ENCODE measurements at regions not wholly inside any gene's neighbourhood (a gene's known extent, or its start where the extent isn't known, plus 50 kb on each side); places are given as distances from the start of the nearest gene placed in this dataset.

DNA sequence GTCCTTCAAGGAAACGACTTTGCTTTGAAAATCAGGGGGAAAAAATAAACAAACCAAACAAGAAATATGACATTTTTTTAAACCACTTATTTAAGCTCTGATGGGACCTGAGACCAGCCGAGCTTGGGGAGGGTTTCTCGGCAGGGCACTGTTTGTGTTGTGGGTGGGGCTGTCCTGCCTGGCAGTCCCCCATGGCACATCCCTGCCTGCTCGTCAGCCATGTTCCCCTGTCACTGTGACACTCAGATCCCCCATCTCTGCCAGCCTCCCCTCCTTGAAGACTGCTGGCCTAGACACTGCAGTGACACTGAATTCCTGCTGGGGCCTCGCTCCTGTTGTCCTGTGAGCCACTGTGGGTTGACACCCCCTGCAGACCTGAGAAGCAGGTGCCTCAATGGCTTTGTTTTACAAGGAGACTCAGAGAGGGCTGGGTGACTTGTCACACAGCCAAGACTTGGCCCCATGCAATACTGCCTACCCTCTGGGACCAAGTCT, 95.1 kb upstream of the PTPN1 start:
- no peak for DNase-seq

DNA sequence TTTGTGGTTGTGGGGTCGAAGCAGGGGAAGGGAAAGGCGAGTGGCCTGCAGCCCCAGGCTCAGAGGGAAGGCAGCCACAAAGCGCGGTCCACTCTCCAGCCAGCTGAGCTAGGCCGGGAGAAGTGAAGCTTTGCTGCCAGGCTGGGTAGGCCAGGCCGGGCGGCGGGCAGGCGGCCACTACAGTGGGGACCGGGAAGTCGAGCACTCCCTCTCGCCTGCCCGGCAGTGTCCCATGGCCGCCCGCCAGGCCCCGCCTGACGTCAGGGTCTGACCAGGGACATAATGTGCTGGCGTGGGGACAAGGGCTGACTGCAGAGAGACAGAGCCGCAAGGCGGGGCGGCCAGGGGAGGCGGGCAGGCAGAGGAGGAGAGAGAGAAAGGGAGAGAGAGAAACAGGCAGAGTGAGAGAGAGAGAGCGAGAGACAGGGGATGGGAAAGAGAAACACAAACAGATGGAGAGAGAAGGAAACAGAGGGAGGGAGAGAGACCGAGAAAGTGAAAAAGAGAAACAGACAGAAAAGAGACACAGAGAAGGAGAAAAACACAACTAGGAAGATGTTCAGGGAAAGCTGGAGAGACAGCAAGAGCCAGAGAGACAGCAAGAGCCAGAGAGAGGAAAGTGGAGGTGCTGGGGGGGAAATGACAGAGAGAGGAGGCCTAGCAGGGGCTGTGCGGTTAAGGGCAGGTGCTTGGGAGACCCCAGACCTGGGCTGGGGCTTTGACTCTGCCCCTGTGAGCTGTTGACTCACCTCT, 94.5 kb upstream of the PTPN1 start:
- DNase-seq, result peak; percentile 57

DNA sequence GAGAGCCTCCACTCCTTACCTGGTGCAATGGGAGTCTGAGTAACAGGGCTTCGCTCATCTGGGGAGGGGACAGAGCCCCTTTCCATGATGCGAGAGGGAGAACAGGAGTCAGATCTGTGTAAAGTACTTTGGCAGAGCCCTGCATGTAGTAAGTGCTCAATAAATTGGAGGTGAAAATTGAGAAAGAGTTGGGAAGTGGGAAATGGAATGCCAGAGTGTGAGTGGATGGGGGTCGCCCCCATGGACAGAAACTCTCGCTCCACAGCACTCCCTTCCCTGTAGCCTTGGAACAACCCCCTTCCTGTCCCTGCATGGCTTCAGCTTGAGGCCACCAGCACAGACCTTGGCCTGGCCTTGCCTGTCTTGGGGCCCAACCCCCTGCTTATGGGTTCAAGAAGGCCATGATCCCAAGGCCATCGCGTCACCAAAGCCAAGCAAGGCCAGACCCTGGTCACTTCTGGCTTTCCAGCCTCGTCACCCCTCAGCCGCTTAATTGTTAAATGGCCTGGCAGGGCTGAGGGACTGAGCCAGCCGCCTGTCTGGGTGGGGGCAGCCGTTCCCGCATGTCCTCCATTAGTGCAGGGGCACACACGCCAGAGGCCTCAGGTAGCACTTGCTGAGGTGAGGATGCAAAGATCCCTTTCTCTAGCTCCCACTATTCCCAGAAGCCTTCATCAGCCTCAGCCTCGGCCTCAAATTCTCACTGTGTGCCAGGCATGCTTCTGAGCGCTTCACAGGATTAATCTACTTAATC, 93.7 kb upstream of the PTPN1 start:
- DNase-seq, result no peak

DNA sequence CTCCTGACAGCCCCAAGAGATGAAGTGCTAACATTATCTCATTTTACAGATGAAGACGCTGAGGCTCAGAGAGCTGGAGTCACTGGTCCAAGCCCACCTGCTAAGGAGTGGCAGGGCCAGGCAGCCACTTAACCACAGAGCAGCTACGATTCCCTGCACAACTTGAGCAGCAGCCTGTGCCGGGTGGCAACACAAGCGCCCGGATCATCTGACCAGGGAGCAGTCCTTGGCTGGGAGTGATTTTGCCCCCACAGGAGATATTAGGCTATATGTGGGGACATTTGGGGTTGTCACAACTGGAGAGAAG, 93.2 kb upstream of the PTPN1 start:
- no peak for DNase-seq

DNA sequence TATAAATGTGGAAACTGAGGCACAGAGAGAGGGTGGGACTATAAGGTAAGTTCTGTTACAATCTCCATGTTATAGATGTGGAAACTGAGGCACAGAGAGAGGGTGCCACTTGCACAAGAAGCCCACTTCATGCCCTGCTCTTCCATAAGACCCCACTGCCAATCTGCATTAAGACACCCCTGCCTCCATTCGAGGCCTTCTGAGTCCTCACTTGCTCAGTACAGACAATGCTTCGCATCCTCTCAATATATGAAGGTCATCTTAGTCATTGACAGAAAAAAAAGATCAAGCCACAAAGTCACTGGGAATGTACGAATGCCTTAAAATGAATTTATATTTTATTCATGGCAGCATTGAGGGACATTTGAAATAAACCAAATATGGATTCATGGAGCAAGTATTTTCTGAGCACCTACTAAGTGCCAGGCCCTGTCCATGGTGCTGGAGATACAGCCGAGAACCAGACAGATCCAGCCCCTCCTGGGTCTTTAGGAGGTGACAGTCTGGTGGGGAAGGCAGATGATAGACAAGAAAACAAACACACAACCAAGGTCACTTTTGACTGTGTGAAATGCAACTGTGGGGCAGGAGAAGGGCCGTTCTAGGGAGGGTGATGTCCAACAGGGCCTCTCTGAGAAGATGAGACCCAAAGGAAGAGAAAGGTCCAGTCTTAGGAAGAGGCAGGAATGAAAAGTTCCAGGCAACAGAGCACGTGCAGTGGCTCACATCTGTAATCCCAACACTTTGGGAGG, 92.5 kb upstream of the PTPN1 start:
- DNase-seq, result no peak

DNA sequence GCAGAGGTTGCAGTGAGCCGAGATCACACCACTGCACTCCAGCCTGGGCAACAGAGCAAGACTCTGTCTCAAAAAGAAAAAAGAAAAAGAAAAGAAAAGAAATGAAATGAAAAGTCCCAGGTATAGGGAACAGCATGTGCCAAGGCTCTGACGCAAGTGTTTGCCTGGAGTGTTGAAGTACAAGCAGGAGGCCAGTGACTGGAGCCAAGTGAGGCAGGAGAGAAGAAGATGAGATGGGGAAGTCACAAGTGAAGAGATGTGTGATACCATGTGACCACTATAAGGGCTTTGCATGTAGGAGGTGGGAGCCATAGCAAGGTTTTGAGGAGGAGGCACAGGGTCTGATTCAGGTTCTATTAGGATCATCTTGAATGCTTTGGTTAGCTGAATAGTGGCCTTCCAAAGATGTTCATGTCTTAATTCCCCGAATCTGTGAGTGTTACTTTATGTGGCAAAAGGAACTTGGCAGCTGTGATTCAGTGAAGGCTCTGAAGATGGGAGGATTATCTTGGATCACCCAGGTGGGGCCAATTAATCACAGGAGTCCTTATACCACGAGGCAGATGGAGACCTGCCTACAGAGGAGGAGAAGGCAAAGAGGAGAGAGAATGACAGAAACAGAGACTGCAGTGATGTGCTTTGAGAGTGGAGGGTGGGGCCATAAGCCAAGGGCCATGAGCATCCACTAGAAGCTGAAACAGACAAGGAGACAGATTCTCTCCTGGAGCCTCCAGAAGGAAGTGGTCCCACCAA, 91.1 kb upstream of the PTPN1 start:
- DNase-seq, result no peak

DNA sequence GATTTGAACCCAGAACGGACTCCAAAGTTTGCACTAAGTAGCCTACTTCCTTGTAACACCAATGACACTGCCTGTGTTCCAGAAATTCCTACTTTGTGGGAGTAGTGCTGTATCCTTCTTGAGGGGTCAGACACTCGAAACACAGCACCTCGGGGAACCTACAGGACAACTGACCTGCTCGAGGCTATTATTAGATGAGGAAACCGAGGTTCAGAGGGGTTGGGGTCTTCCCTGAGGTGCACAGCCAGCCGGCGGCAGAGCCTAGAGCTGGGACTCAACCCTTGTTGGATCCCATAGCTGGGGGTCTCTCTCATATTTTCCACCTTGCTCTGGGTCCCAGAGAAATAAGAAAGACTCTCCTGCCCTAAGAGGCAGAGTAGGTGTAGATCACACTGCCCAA, 89.8 kb upstream of the PTPN1 start:
- DNase-seq, result no peak

DNA sequence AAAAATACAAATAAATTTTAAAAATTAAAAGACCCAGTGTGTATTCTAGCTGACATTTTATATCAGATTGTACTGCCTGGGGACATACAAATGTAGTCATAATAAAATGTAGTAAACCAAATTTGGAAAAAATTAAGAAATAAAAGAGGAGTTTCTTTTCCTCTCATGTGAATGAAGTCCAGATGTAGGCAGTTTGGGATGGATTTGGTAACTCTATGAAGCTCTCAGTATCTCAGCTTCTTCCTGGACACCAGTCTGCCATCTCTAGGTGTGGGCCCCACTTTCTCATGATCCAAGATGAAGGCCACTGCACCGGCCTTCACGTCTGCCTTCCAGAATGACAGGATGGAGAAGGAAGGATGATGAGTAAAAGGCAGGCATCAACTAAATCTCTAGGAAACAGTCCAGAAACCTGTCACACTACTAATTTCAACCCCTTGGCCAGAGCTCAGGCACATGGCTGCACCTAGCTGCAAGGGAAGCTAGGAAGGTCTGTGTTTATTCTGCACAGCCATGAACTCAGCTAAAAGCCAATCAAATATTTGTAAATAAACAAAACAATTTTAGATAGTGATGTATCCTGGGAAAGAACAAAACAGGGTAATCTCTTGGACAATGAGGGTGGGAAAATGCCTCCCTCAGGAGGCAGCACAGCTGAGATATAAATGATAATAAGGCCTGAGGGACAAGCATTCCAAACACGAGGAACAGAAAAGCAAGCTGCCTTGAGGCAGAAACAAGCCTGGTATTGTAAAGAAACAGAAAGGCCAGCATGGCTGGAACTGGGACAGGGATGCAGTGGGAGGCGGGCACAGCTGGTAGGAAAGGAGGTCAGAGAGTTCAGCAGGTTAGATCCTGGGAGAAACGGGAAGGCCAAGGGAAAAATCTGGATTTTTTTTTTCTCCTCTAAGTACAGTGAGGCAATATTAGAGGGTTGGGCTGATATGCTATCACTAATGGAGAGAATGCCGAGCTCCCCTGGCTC, 88.5 kb upstream of the PTPN1 start:
- no peak for DNase-seq

DNA sequence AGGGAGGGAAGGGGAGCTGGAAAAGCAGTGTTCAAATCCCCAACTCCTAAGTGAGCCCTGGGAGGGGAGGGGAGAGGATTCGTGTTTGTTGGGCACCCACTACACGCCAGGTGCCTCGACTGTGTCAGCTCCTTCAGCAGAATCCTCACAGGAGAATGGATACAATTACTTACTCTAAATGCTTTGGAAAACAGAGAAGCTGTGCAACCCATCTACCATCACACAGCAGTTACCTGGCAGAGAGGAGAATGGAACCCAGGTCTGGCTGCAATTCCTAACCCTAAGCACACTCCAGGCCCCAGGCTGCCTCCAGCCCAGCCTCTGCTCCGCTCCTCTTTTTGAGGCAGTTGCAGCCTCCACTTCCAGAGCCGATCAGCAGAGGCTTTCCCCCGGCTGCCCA, 86.4 kb upstream of the PTPN1 start:
- no peak for DNase-seq

DNA sequence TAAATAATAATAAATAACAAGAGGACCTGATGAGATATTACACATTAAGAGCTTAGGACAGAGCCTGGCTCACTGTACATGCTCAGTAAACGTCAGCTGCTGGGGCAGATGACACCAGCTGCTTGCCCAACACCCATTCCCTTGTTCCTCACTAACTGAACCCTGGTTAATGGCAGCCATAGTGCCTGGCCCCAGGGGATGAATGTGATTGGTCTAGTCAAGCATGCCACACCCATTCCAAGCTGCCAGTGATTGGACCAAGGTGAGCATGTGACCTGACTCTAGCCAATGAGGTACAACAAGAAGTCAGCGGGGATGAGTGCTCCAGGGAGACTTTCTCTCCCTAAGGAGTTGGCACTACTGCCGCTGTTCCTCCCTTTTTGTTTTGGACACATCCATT, 85.1 kb upstream of the PTPN1 start:
- DNase-seq, result no peak

DNA sequence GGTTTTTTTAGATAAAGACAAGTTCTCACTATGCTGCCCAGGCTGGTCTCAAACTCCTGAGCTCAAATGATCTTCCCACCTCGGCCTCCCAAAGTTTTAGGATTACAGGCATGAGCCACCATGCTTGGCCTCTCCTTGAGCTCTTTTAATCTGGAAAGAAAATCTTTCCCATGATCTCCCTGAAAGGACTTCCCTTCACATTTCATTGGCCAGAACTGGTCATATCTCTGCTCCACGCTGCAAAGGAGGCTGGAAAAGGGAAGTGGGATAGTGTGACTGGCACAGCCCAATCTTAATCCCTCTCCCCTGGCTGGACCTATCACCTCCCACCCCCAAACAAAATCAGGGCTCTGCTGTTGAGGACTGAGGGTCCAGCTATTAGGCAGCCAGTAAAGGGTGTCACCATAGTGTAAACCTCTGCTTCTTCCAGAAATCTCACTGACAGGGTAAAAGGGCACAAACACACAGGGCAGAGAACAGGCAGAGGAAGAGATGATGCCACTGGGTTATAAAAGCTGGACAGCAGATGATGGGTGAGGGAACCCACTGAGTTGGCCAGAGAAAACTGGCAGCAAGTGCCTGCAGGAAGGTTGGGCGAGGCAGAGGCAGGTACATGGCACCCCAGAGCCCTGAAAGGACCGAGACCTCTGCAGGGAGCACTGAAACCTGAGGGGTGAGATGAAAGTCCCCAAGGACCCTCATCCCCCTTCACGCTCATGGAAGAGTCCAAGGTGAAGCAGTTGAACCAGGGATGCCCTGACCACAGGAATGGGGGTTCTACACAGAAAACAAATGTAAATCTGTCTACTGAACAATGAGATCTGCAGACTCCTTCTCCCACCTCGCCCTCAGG, 83.1 kb upstream of the PTPN1 start:
- DNase-seq, result no peak

DNA sequence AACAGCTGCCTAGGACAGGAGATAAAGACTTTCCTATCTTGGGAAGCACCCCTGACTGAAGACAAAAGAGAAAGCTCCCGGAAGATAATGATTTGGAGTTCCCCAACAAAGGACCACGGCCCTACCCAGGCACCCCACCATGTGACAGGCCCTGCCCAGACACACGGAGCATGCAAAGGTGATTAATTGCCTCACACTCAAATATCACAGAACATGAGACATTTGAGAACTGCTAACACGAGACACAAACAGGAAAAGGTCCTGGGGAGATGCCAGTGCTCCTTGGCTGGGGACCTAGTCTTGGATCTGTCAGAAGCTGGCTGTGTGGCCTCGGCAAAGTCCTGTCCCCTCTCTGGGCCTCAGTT, 82.5 kb upstream of the PTPN1 start:
- peak; percentile 22 for DNase-seq

DNA sequence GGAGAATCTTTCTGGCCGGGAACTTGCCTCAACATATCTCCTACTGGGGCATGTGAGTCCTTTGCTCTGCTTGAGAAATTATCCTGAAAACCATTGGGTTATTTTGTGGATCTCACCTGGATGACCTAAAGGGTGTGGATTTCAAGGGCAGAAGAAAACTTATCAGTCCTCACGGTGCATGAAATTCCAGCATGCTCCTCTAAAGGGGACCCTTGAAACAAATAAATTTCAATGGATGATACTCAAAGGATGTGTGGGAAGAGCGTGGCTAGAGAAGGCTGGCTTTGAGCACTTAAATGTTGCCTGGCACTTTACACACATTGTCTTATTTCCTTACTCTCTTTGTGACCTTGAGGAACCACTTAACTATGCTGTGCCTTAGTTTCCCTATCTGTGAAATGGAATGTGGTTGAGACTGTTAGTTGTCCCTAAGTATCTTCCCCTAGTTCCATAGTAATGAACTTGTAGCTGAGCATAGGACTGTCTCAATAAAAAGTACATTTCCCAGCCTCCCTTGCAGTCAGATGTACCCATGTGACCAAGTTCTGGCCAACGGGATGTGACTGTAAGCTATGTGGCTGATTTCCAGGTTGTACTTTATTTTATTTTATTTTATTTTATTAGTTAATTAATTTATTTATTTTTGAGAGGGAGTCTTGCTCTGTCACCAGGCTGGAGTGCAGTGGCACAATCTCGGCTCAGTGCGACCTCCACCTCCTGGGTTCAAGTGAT, 81.9 kb upstream of the PTPN1 start:
- DNase-seq, result no peak

DNA sequence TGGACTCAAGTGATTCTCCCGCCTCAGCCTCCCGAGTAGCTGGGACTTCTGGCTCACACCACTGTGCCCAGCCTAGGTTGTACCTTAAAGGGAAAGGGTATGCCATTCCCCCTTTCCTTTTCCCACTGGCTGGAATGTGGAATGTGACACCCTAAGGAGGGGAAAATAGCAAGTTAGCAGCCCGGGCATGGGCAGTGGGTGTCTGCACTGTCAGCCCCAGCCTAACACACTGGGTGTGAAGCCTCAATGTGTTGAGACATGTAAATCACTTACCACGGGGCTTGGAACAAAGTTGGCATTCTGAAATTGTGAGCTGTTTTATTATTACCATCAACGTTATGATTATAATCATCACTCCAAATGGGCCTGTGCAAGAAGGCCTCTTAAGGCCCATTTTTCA, 80.8 kb upstream of the PTPN1 start:
- no peak for DNase-seq

DNA sequence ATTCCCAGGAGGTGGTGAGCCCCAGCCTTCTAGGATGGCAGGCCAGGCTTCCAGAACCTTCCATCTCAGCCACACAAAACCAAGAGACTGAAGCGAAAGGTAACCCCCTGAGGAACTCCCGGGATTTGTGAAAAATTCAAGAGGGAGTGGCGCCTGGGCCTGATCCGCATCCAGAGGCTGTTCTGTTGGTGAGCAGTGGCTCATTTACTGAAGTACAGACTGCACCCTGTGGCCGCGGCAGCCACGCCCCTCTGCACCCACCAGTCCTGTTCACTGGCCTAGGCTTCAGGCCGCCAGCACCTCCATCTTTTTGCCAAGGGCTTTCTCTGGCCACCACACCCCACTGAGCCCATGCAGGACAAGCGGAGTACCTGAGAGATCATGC, 79.1 kb upstream of the PTPN1 start:
- no peak for DNase-seq

DNA sequence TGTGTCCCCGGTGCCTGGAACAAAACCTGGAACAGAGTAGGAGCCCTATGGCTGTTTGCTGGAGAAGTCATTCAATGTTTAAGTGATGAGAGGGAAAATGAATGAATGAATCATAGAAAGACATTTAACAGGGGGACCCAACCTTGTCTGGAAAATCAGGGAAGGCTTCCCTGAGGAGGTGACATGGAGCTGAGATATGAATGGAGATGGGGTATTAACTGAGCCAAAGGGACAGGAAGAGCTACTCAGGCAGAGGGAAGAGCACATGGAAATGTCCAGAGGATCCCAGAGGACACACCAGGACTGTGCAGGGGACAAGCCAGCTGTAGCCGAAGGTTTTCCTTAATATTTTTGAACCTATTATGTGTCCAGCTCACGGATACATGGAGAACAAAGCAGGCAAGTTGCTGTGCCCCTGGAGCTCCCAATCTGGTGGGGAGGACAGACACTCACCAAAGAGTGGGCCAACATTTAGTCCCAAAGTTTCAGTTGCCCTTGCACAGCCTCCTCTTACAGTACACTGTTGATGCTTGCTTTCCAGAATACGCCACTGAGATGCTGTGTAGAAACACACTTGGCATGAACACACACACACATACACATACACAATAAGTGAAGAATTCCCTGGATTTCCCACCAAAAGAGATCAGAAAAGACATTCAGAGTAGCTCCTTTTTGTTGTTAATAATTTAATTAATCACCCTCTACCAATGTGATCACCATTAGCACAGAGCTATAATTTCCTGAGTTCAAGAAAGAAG, 77.0 kb upstream of the PTPN1 start:
- no peak for DNase-seq

DNA sequence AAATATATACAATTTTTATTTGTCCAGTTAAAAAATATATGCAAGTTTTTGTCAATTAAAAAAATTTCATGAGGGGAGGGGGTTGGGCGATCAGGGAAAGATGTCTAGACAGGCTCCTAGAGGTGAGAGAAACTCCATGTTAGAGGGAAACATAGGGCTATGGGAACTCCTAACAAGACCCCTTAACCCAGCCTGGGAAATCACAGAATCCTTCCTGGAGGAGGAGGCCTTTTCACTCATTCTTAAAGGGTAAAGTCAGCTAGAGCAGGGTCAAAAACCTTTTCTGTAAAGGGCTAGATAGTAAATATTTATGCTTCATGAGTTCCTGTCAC, 75.9 kb upstream of the PTPN1 start:
- DNase-seq, result no peak

DNA sequence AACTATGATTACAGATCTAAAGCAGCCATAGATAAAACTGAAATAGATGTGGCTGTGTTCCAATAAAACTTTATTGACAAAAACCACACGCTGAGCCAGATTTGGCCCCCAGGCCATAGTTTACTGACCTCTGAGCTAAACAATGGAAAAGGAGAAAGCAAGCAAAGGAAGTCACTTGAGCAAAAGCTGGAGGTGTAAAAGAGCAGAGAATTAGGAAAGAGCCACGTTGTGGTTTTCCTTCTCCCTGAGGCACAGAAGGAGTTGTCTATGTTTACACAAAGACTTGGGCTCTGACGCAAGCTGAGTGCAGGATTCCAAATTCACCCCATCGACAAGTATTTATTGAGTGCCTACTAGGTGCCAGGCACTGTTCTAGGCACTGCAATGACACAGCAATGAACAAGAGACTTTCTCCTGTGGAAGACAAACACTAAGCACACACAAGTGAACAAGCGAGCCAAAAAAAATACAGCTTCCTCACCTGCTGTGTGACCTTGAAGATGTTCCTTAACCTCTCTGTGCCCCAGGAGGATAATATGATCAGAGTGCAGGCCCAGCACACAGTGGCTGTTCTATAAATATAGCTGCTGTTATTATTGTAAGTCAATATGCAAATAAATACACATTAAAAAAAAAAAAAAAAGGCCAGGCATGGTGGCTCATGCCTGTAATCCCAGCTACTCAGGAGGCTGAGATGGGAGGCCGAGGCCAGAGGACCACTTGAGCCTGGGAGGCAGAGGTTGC, 75.4 kb upstream of the PTPN1 start:
- DNase-seq, result no peak

All from fibroblast of upper back skin (primary cell).